ENCODE measurements at regions not wholly inside any gene's neighbourhood (a gene's known extent, or its start where the extent isn't known, plus 50 kb on each side); places are given as distances from the start of the nearest gene placed in this dataset.

DNA sequence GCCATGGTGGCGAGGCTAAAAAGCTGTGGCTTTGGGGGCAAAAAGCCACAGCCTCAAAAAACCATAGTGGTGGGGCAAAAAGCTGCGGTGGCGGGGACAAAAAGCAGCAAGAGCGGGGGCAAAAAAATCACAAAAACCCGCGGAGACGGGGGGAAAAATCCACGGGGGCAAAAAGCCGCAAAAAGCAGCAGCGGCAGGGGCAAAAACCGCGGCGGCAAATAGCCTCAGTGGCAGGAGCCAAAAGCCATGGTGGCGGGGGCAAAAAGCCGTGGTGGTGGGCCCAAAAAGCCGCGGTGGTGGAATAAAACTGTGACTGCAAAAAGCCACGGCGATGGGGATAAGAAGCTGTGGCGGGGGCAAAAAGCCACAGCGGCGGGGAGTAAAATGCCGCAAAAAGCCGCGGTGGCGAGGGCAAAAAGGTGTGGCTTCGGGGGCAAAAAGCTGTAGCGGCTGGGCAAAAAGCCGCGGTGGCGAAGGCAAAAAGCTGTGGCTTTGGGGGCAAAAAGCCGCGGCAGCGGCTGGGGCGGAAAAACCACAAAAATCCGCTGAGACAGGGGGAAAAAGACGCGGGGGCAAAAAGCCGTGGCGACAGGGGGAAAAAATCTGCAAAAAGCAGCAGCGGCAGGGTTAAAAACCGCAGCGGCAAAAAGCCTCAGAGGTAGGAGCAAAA lies 526.6 kb downstream of the ZNF33B start:
- DNase-seq (ENCODE audit: extremely low read depth in 1 of 4, low spot score in 3 of 4) (peak in 1 of 4 experiments; percentile 1), FAIRE-seq (no peak), ATAC-seq (no peak)
- H3K27ac ChIP-seq (ENCODE audit: extremely low read depth, low read depth, low read length), result no peak overlapping the region
- BruUV-seq (replicated peaks), result no TSS peak
- no peaks in the 10 kb centered on the region for H3K27me3 ChIP-seq (ENCODE audit: control insufficient read depth in 2 of 2, insufficient read depth in 2 of 2, low read length in 2 of 2)
- no peaks in the 10 kb centered on the region for H3K79me2 ChIP-seq (ENCODE audit: control insufficient read depth, insufficient read depth, low read length)
- intact Hi-C loops (cut with micrococcal nuclease), result no loop called here
- POLR2A ChIA-PET, result no interaction called here
- H3K9me1 ChIP-seq (ENCODE audit: control insufficient read depth, insufficient read depth, low read length), result no peaks in the 10 kb centered on the region
- no peaks in the 10 kb centered on the region for H4K20me1 ChIP-seq (replicated peaks; ENCODE audit: control insufficient read depth, insufficient read depth, low read length)
- H3K9ac ChIP-seq (ENCODE audit: insufficient read depth in 1 of 2, low read depth in 2 of 2, low read length in 2 of 2), result no peak overlapping the region
- 21% methylated on average over 33 of the region's 43 CpGs for WGBS (ENCODE audit: insufficient coverage, low coverage, missing lambda C conversion rate)
- in situ Hi-C loops (cut with MboI), result no loop called here
- no peak overlapping the region for H2AFZ ChIP-seq (ENCODE audit: low read depth, low read length)
- H3K9me3 ChIP-seq (replicated peaks; ENCODE audit: control insufficient read depth, insufficient read depth, low read depth, low read length), result no peaks in the 10 kb centered on the region
- no peaks in the 10 kb centered on the region for H3K36me3 ChIP-seq (ENCODE audit: control insufficient read depth, insufficient read depth, low read length)
- no peak overlapping the region for H3K4me3 ChIP-seq
- no peak overlapping the region for H3K4me2 ChIP-seq (ENCODE audit: insufficient read depth, low read length)
- TF ChIP-seq MED1 (CRISPR knock-in tag; IDR thresholded peaks at IDR 0.05; ENCODE audit: borderline replicate concordance) (no peak), ZNF354B (CRISPR knock-in tag; IDR thresholded peaks at IDR 0.05) (no peak)
- H3K4me1 ChIP-seq (replicated peaks in 1 of 2; ENCODE audit: control insufficient read depth in 2 of 2, insufficient read depth in 2 of 2, low read length in 2 of 2), result no peaks in the 10 kb centered on the region; a peak in 1 of 5 replicates
- CTCF ChIA-PET (ENCODE audit: low intra/inter-chr PET ratio), result no interaction called here

DNA sequence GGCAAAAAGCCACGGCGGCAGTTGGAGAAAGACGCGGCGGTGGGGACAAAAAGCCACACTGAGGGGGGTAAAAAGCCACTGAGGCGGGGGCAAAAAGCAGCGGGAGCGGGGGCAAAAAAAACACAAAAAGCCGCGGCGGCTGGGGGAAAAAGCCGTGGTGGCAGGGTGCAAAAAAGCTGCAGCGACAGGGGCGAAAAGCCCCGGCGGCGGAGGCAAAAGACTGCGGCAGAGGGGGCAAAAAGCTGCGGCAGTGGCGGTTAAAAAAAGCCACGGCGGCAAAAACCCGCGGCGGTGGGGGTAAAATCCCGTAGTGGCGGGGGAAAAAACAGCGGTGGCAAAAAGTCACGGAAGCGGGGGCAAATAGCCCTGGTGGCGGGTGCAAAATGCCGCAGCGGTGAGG lies 527.3 kb downstream of the ZNF33B start:
- no TSS peak for BruUV-seq (replicated peaks)
- Histone ChIP-seq H3K27me3 (ENCODE audit: control insufficient read depth in 2 of 2, insufficient read depth in 2 of 2, low read length in 2 of 2) (no peaks in the 10 kb centered on the region), H3K27ac (ENCODE audit: extremely low read depth, low read depth, low read length) (no peak overlapping the region), H3K9me3 (replicated peaks; ENCODE audit: control insufficient read depth, insufficient read depth, low read depth, low read length) (no peaks in the 10 kb centered on the region), H3K4me3 (no peak overlapping the region), H3K9me1 (ENCODE audit: control insufficient read depth, insufficient read depth, low read length) (no peaks in the 10 kb centered on the region), H3K4me2 (ENCODE audit: insufficient read depth, low read length) (no peak overlapping the region), H3K9ac (ENCODE audit: insufficient read depth in 1 of 2, low read depth in 2 of 2, low read length in 2 of 2) (no peak overlapping the region), H2AFZ (ENCODE audit: low read depth, low read length) (no peak overlapping the region), H3K79me2 (ENCODE audit: control insufficient read depth, insufficient read depth, low read length) (no peaks in the 10 kb centered on the region), H4K20me1 (replicated peaks; ENCODE audit: control insufficient read depth, insufficient read depth, low read length) (no peaks in the 10 kb centered on the region), H3K36me3 (ENCODE audit: control insufficient read depth, insufficient read depth, low read length) (no peaks in the 10 kb centered on the region), H3K4me1 (replicated peaks in 1 of 2; ENCODE audit: control insufficient read depth in 2 of 2, insufficient read depth in 2 of 2, low read length in 2 of 2) (no peaks in the 10 kb centered on the region; a peak in 1 of 5 replicates)
- ChIA-PET POLR2A (no interaction called here), CTCF (ENCODE audit: low intra/inter-chr PET ratio) (no interaction called here)
- FAIRE-seq (no peak), DNase-seq (ENCODE audit: extremely low read depth in 1 of 4, low spot score in 3 of 4) (peak in 1 of 4 experiments; percentile 1), ATAC-seq (no peak)
- TF ChIP-seq PHF8 (IDR thresholded peaks at IDR 0.05; ENCODE audit: borderline replicate concordance, low read length) (no peak), KLF16 (IDR thresholded peaks at IDR 0.05) (no peak), U2AF1 (optimal IDR thresholded peaks at IDR 0.05; ENCODE audit: low read depth, low read length) (no peak), SNRNP70 (optimal IDR thresholded peaks at IDR 0.05; ENCODE audit: low read depth, low read length) (no peak), ZNF507 (tag; conservative IDR thresholded peaks at IDR 0.05) (no peak)
- TF ChIP-seq, protein P1, sequence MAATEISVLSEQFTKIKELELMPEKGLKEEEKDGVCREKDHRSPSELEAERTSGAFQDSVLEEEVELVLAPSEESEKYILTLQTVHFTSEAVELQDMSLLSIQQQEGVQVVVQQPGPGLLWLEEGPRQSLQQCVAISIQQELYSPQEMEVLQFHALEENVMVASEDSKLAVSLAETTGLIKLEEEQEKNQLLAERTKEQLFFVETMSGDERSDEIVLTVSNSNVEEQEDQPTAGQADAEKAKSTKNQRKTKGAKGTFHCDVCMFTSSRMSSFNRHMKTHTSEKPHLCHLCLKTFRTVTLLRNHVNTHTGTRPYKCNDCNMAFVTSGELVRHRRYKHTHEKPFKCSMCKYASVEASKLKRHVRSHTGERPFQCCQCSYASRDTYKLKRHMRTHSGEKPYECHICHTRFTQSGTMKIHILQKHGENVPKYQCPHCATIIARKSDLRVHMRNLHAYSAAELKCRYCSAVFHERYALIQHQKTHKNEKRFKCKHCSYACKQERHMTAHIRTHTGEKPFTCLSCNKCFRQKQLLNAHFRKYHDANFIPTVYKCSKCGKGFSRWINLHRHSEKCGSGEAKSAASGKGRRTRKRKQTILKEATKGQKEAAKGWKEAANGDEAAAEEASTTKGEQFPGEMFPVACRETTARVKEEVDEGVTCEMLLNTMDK (IDR thresholded peaks at IDR 0.05; ENCODE audit: borderline replicate concordance, insufficient read depth, low read depth, low read length, poor library complexity, severe bottlenecking), result no peak
- TF ChIP-seq, protein P2, sequence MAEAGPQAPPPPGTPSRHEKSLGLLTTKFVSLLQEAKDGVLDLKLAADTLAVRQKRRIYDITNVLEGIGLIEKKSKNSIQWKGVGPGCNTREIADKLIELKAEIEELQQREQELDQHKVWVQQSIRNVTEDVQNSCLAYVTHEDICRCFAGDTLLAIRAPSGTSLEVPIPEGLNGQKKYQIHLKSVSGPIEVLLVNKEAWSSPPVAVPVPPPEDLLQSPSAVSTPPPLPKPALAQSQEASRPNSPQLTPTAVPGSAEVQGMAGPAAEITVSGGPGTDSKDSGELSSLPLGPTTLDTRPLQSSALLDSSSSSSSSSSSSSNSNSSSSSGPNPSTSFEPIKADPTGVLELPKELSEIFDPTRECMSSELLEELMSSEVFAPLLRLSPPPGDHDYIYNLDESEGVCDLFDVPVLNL (CRISPR knock-in tag; IDR thresholded peaks at IDR 0.05; ENCODE audit: low read depth), result no peak
- TF ChIP-seq, protein P3, sequence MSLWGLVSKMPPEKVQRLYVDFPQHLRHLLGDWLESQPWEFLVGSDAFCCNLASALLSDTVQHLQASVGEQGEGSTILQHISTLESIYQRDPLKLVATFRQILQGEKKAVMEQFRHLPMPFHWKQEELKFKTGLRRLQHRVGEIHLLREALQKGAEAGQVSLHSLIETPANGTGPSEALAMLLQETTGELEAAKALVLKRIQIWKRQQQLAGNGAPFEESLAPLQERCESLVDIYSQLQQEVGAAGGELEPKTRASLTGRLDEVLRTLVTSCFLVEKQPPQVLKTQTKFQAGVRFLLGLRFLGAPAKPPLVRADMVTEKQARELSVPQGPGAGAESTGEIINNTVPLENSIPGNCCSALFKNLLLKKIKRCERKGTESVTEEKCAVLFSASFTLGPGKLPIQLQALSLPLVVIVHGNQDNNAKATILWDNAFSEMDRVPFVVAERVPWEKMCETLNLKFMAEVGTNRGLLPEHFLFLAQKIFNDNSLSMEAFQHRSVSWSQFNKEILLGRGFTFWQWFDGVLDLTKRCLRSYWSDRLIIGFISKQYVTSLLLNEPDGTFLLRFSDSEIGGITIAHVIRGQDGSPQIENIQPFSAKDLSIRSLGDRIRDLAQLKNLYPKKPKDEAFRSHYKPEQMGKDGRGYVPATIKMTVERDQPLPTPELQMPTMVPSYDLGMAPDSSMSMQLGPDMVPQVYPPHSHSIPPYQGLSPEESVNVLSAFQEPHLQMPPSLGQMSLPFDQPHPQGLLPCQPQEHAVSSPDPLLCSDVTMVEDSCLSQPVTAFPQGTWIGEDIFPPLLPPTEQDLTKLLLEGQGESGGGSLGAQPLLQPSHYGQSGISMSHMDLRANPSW (CRISPR knock-in tag; IDR thresholded peaks at IDR 0.05), result no peak
- in situ Hi-C loops (cut with MboI) (no loop called here), intact Hi-C loops (cut with micrococcal nuclease) (no loop called here)
- 26% methylated on average over 21 of the region's 33 CpGs for WGBS (ENCODE audit: insufficient coverage, low coverage, missing lambda C conversion rate)

Data from K562 (cell line).